ENCODE measurements at regions not wholly inside any gene's neighbourhood (a gene's known extent, or its start where the extent isn't known, plus 50 kb on each side); places are given as distances from the start of the nearest gene placed in this dataset.

- TF ChIP-seq CTCF (IDR thresholded peaks at IDR 0.05) (no peak), POLR2A (IDR thresholded peaks at IDR 0.05) (no peak)
Observed at GRCh38 chr9:107760469-107761242, 271.1 kb upstream of the KLF4 start.
